Fibroblast of skin of right quadriceps (primary cell): ENCODE measurements at regions not wholly inside any gene's neighbourhood (a gene's known extent, or its start where the extent isn't known, plus 50 kb on each side); places are given as distances from the start of the nearest gene placed in this dataset.
"Not testable (repeated sequence)": the region's sequence is repeated elsewhere in the genome, so short reads cannot be mapped to it uniquely, and the experiment has no call there.

Experiments
- DNase-seq: peaks from one replicate; pipeline ENCODE4 v3.0.0-alpha.2; 2013

GRCh38 chr13:44129418-44129817, 244.2 kb upstream of the SERP2 start:
- DNase-seq = no peak

- DNase-seq = no peak
Observed at GRCh38 chr13:44131069-44131614, 242.5 kb upstream of the SERP2 start.

- DNase-seq = no peak
Observed at GRCh38 chr13:44132710-44133109, 240.9 kb upstream of the SERP2 start.

- no peak for DNase-seq
Observed at GRCh38 chr13:44133626-44134025, 240.0 kb upstream of the SERP2 start.

- no peak for DNase-seq
Observed at GRCh38 chr13:44135566-44135965, 238.1 kb upstream of the SERP2 start.

GRCh38 chr13:44136696-44137268, 236.8 kb upstream of the SERP2 start:
- DNase-seq = no peak

GRCh38 chr13:44137466-44137865, 236.2 kb upstream of the SERP2 start:
- DNase-seq = no peak

- no peak for DNase-seq
Observed at GRCh38 chr13:44140146-44140545, 233.5 kb upstream of the SERP2 start.

- DNase-seq = no peak
Observed at GRCh38 chr13:44140888-44141724, 232.5 kb upstream of the SERP2 start.

GRCh38 chr13:44141725-44142539, 231.7 kb upstream of the SERP2 start:
- DNase-seq = peak; percentile 94

- no peak for DNase-seq
Observed at GRCh38 chr13:44142540-44142867, 231.1 kb upstream of the SERP2 start.

- peak; percentile 37 for DNase-seq
Observed at GRCh38 chr13:44142941-44143665, 230.5 kb upstream of the SERP2 start.

- no peak for DNase-seq
Observed at GRCh38 chr13:44146138-44146537, 227.5 kb upstream of the SERP2 start.

GRCh38 chr13:44147233-44147632, 226.4 kb upstream of the SERP2 start:
- no peak for DNase-seq

GRCh38 chr13:44147648-44148047, 226.0 kb upstream of the SERP2 start:
- no peak for DNase-seq

- no peak for DNase-seq
Observed at GRCh38 chr13:44148159-44148914, 225.3 kb upstream of the SERP2 start.

GRCh38 chr13:44149231-44149630, 224.4 kb upstream of the SERP2 start:
- not testable (repeated sequence) for DNase-seq

GRCh38 chr13:44149821-44150220, 223.8 kb upstream of the SERP2 start:
- no peak for DNase-seq

GRCh38 chr13:44151474-44151873, 222.2 kb upstream of the SERP2 start:
- DNase-seq = no peak

GRCh38 chr13:44153496-44153895, 220.1 kb upstream of the SERP2 start:
- no peak for DNase-seq

GRCh38 chr13:44155422-44156293, 218.0 kb upstream of the SERP2 start:
- peak; percentile 25 for DNase-seq
